ENCODE measurements at regions not wholly inside any gene's neighbourhood (a gene's known extent, or its start where the extent isn't known, plus 50 kb on each side); places are given as distances from the start of the nearest gene placed in this dataset.
A peak's percentile ranks its signal among the peaks of the same experiment; 100 is the strongest.
"Not testable (repeated sequence)": the region's sequence is repeated elsewhere in the genome, so short reads cannot be mapped to it uniquely, and the experiment has no call there.

DNA sequence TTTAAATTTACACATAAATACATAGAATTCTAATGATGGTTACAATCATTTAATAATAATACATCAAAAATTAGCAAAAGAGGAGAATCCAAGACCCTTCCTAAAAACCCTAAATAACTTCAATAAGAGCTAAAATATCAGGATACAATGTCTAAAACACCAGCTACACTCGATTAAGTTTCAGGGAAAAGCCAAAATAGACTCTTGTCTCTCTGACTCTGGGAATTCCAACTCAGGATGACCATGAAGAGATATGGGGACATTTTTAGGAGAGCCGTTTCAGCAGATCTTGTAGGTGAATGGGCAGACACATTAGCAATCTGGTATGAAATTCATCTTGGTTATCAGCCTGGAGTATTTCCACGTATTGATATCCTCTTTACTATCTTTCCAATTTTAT, 193.3 kb upstream of the NR3C1 start:
- no peak for DNase-seq
- H3K36me3 Mint-ChIP-seq (ENCODE audit: low read depth), result no peaks in the 10 kb centered on the region
- no peak overlapping the region for H3K4me3 Mint-ChIP-seq
- intact Hi-C loops (cut with micrococcal nuclease), result no loop called here
- no peaks in the 10 kb centered on the region for H3K27me3 Mint-ChIP-seq (ENCODE audit: low read depth)
- H3K4me1 Mint-ChIP-seq (ENCODE audit: low read depth), result peaks cover 4% of the 10 kb centered on the region
- no peak overlapping the region for H3K27ac Mint-ChIP-seq
- CTCF ChIA-PET, result no interaction called here
- no peaks in the 10 kb centered on the region for H3K9me3 Mint-ChIP-seq

DNA sequence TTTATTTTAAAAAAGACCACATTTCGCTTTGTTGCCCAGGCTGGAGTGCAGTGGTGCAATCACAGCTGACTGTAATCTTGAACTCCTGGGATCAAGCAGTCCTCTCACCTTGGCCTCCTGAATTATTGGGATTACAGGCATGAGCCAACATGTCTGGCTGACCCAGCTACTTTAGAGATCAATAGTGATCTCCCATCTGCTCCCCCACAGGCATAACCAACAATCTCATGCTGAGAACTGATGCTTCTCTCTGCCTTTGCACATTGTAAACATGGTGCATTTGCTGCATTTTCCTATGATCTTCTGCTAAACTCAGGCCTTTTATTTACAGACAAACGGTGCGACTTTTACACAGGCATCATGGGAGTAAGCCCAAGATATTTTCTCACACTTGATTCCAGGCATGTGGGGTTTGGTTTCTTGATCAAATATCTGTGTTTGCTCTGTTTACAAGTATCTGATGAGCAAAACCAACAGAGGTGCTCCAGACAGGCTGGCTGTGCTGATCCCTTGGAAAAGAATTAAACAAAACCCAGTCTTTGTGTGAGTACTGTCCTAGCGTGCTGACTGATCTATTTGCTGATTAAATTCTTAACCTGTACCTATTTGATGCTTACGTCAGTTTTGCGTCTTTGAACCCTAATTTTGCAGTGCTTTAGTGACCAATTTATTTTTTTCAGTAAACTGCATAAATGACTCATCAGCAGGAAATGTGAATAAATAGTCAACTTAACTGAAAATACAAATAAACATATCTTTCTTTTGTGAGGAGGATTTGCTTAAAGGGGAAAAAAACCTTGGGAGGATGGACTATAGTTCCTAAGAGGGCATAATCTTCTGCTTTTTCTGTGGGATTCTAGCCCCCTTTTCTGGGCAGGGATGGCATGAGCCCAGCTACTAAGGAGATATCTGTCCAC, 191.7 kb upstream of the NR3C1 start:
- CTCF ChIA-PET, result no interaction called here
- H3K27me3 Mint-ChIP-seq (ENCODE audit: low read depth), result no peaks in the 10 kb centered on the region
- peaks cover 4% of the 10 kb centered on the region for H3K4me1 Mint-ChIP-seq (ENCODE audit: low read depth)
- H3K4me3 Mint-ChIP-seq, result no peak overlapping the region
- intact Hi-C loops (cut with micrococcal nuclease), result no loop called here
- H3K9me3 Mint-ChIP-seq, result no peaks in the 10 kb centered on the region
- H3K36me3 Mint-ChIP-seq (ENCODE audit: low read depth), result no peaks in the 10 kb centered on the region
- H3K27ac Mint-ChIP-seq, result no peak overlapping the region
- no peak for DNase-seq

DNA sequence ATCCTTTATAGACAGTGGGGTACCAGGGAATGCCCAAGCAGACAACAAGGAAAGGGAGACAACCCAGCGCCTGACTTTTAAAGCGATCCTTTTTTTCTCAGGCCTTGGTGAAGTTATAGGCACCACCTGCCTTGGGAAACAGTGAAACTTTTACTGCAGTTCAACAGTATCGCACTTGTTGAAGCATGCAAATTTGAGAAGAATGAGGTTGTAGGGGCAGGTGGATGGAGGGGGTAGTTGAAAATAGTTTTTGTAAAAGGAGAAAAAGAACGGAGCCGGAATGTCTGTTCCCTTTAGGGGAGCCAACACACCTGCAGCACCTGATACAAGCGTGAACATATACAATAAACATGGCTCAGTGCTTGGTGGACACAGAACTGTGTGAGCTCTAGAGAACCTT, 190.2 kb upstream of the NR3C1 start:
- Mint-ChIP-seq H3K4me3 (no peak overlapping the region), H3K36me3 (ENCODE audit: low read depth) (no peaks in the 10 kb centered on the region), H3K9me3 (no peaks in the 10 kb centered on the region), H3K27me3 (ENCODE audit: low read depth) (no peaks in the 10 kb centered on the region), H3K27ac (no peak overlapping the region), H3K4me1 (ENCODE audit: low read depth) (peaks cover 8% of the 10 kb centered on the region)
- intact Hi-C loops (cut with micrococcal nuclease), result no loop called here
- CTCF ChIA-PET, result no interaction called here
- DNase-seq, result no peak

DNA sequence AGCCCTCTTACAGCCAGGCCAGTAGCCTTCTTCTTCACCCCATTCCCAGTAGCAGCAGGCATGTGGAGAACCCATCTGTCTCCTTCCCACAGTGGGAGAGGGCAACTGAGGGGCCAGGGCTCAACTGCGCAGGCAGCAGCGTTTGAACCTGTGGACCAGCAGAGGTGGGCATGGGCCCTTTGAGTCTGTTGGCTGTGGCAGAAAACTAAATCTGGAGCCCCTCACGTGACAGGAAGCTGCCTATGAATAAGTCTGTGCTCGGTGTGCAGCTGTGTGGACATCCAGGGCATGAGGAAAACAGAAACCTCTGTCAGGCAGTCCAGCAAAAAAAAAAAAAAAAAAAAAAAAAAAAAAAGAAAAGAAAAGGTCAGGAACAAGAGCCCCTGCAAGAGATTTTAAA, 189.2 kb upstream of the NR3C1 start:
- Mint-ChIP-seq H3K36me3 (ENCODE audit: low read depth) (no peaks in the 10 kb centered on the region), H3K27ac (no peak overlapping the region), H3K4me1 (ENCODE audit: low read depth) (peaks cover 13% of the 10 kb centered on the region), H3K27me3 (ENCODE audit: low read depth) (no peaks in the 10 kb centered on the region), H3K9me3 (no peaks in the 10 kb centered on the region), H3K4me3 (no peak overlapping the region)
- intact Hi-C loops (cut with micrococcal nuclease), result no loop called here
- CTCF ChIA-PET, result no interaction called here
- peak; percentile 12 for DNase-seq

DNA sequence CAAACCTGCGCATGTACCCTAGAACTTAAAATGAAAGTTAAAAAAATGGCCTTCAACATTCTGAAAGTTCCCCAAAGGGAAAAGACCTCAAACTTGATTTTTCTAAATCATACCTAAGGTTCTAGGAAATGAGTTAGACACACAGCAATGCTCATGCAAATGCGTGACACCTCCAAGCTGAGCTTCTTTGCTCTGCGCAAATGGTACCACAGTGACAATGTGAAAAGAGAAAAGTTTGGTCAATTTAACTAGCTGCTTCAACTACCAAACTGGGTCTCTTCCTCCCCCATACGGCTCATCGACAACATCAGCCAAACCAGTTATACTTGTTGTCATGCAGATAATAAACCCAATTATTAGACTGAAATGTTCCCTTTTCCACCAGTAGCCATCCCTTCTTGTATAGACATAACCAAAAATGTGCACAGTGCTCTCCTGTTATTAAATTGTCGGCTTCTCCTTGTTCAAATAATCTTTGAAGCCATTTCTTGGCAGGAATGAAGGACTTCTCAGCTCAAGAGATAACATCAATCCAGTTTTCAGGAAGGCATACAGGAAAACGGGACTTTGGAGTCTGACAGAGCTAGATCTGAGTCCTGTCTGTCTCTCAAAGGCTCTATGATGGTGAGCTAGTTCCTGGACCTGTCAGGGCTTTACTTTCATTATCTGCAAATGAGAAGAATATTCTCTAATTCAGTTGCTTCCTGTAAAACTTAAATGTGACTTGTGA, 185.6 kb upstream of the NR3C1 start:
- peaks cover 4% of the 10 kb centered on the region for H3K27me3 Mint-ChIP-seq (ENCODE audit: low read depth)
- no peaks in the 10 kb centered on the region for H3K36me3 Mint-ChIP-seq (ENCODE audit: low read depth)
- no peak for DNase-seq
- intact Hi-C loops (cut with micrococcal nuclease), result no loop called here
- no peaks in the 10 kb centered on the region for H3K9me3 Mint-ChIP-seq
- no peak overlapping the region for H3K4me3 Mint-ChIP-seq
- H3K27ac Mint-ChIP-seq, result no peak overlapping the region
- H3K4me1 Mint-ChIP-seq (ENCODE audit: low read depth), result peaks cover 14% of the 10 kb centered on the region
- CTCF ChIA-PET, result no interaction called here

DNA sequence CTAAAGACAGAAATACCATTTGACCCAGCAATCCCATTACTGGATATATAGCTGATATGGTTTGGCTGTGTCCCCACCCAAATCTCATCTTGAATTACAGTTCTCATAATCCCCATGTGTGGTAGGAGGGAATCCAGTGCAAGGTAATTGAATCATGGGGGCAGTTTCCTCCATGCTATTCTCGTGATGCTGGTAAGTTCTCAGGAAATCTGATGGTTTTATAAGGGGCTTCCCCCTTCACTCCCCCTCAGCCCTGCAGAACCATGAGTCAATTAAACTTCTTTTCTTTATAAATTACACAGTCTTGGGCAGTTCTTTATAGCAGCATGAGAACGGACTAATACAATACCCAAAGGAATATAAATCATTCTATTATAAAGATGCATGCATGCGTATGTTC, 184.6 kb upstream of the NR3C1 start:
- H3K27me3 Mint-ChIP-seq (ENCODE audit: low read depth); H3K36me3 Mint-ChIP-seq (ENCODE audit: low read depth); DNase-seq; H3K4me3 Mint-ChIP-seq; intact Hi-C loops (cut with micrococcal nuclease); H3K27ac Mint-ChIP-seq; H3K9me3 Mint-ChIP-seq: not testable (repeated sequence)
- CTCF ChIA-PET, result interaction anchor here (0.6 kb wide), 1 partner anchor 294 kb away, joined by 5 read pairs; no protein-coding TSS in a partner anchor
- H3K4me1 Mint-ChIP-seq (ENCODE audit: low read depth), result peaks cover 16% of the 10 kb centered on the region

DNA sequence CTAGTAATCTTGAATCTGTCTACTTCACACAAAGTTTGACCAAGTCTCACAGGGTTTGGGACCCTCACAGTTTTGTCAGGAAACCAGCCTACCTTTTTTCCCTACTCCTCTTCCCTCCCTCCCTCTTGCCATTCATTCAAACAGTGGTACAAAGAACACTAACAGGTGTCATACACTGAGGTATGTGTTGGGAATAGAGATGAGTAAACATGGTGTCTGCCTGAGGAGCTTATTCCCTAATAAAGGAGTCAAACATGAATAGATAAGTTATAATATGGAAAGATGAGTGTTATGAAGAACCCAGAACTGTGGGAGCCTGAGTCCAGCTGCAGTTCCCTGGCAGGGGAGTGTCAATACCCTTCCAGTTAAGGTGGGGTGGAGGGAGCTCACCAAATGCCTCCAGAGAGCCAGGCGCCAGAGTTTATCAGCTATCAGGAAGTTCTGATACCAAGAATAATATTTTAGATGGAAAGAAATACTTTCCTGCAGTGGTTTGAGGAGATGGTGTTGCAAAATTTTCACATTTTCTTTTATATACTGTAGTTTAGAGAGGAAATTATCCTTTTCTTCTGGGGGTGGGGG, 183.4 kb upstream of the NR3C1 start:
- Mint-ChIP-seq H3K27me3 (ENCODE audit: low read depth) (peaks cover 4% of the 10 kb centered on the region), H3K36me3 (ENCODE audit: low read depth) (no peaks in the 10 kb centered on the region), H3K27ac (no peak overlapping the region), H3K4me1 (ENCODE audit: low read depth) (peaks cover 16% of the 10 kb centered on the region), H3K9me3 (no peaks in the 10 kb centered on the region), H3K4me3 (no peak overlapping the region)
- CTCF ChIA-PET, result no interaction called here
- intact Hi-C loops (cut with micrococcal nuclease), result no loop called here
- DNase-seq, result no peak

DNA sequence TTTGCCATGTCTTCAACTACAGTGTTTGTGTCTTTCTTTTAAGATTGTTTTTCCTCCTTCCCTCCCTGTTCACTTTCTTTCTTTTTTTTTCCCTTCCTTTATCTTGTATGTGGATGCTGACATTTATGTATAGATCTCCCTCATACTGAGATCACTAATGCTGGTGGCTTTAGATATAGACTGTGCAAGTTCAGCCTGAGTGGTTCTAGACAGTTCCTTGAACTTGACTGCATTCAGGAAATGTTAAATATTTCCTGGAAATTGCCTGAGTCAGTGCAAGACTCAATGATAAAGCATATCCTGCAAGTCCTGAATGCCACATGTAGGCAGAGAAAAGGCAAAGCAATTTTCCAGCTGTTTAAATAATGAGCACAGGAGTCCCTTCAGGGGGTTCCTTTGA, 182.5 kb upstream of the NR3C1 start:
- DNase-seq, result no peak
- Mint-ChIP-seq H3K27ac (no peak overlapping the region), H3K9me3 (no peaks in the 10 kb centered on the region), H3K4me3 (no peak overlapping the region), H3K27me3 (ENCODE audit: low read depth) (peaks cover 4% of the 10 kb centered on the region), H3K4me1 (ENCODE audit: low read depth) (peaks cover 16% of the 10 kb centered on the region), H3K36me3 (ENCODE audit: low read depth) (no peaks in the 10 kb centered on the region)
- CTCF ChIA-PET, result no interaction called here
- intact Hi-C loops (cut with micrococcal nuclease), result no loop called here

DNA sequence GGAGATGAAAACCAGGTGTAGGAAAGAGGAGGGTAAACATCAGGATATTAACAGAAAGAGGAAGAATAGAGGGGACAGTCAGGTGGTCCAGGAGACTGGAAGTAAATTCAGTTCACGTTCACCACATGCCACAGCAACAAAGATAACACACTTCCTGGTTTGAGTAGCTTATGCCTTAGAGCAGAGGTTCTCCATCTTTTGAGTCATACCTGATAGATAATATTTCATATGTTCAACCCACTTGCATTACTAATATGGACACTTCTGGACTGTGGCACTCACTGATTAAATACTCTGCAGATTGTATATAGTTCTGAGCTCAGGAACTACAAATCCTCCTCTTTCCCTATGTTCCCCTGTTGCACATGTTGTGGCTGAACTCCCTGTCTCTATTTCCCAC, 179.9 kb upstream of the NR3C1 start:
- H3K4me1 Mint-ChIP-seq (ENCODE audit: low read depth), result peaks cover 11% of the 10 kb centered on the region
- no peak overlapping the region for H3K27ac Mint-ChIP-seq
- CTCF ChIA-PET, result no interaction called here

DNA sequence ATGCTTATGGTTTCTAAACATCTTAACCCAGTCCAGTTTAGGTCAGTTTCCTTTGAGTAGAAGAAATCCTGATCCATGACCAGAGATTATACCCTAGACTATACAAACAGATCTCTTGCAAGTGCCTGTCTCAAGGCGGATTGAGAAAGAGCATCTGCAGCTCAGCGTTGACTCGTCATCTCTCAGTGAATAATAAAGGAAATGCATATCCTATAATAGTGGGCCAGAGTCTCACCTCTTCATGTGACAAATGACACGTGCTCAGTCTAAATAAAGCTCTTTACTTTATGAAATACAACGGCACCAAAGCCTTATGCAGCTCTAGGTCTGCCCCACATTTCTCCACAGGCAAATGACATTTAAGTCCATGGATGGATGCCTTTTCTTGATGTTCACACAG, 179.4 kb upstream of the NR3C1 start:
- Mint-ChIP-seq H3K9me3 (no peaks in the 10 kb centered on the region), H3K27me3 (ENCODE audit: low read depth) (peaks cover 4% of the 10 kb centered on the region), H3K4me3 (no peak overlapping the region), H3K27ac (no peak overlapping the region), H3K4me1 (ENCODE audit: low read depth) (peaks cover 7% of the 10 kb centered on the region), H3K36me3 (ENCODE audit: low read depth) (no peaks in the 10 kb centered on the region)
- intact Hi-C loops (cut with micrococcal nuclease), result no loop called here
- DNase-seq, result no peak
- CTCF ChIA-PET, result no interaction called here

More for the DNA sequence above, 179.9 kb upstream of the NR3C1 start:
- DNase-seq, result no peak
- no peak overlapping the region for H3K4me3 Mint-ChIP-seq
- H3K36me3 Mint-ChIP-seq (ENCODE audit: low read depth), result no peaks in the 10 kb centered on the region
- intact Hi-C loops (cut with micrococcal nuclease), result no loop called here
- H3K9me3 Mint-ChIP-seq, result no peaks in the 10 kb centered on the region
- peaks cover 4% of the 10 kb centered on the region for H3K27me3 Mint-ChIP-seq (ENCODE audit: low read depth)

DNA sequence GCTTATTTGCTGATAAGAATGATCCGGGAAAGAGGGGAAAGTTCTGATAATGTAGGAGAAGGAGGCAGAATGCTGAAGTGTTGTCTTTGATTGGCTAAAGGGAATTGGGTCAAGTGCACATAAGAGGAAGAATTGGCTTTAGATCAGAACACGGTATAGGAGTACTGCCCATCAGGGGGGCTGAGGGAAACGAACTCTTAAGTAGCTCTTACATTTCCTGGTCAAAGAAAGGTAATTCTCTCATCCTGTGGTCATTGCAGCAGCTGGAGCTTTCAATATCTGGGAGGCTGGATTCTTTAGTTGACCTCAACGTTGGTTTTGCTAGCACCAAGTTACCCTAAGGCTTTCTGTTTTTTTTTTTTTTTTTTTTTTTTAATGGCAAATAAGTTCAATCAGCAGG, 178.7 kb upstream of the NR3C1 start:
- intact Hi-C loops (cut with micrococcal nuclease), result no loop called here
- CTCF ChIA-PET, result interaction anchor here (0.8 kb wide), 1 partner anchor 178 kb away, joined by 3 read pairs; the partner anchor contains the start of gene NR3C1
- Mint-ChIP-seq H3K27me3 (ENCODE audit: low read depth) (peaks cover 4% of the 10 kb centered on the region), H3K27ac (no peak overlapping the region), H3K4me1 (ENCODE audit: low read depth) (peaks cover 7% of the 10 kb centered on the region), H3K9me3 (no peaks in the 10 kb centered on the region), H3K4me3 (no peak overlapping the region), H3K36me3 (ENCODE audit: low read depth) (no peaks in the 10 kb centered on the region)
- no peak for DNase-seq

DNA sequence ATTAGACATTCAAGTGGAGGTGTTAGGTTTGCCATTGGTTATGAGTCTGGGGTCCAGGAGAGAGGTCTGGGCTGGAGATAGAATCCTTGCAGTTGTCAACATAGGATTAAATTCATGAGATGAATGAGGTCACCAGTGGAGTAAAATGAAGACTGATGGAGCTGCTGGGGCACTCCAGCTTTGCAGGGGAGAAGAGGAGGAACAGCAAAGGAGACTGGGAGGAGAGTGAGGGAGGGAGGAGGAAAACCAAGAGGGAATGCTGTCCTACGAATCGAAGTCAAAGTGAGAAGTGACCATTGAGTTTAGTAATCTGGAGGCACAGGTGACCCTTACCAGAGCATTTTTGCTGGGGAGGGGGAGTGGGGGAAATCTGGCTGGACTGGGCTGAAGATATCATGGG, 178.2 kb upstream of the NR3C1 start:
- Mint-ChIP-seq H3K4me1 (ENCODE audit: low read depth) (peaks cover 7% of the 10 kb centered on the region), H3K36me3 (ENCODE audit: low read depth) (no peaks in the 10 kb centered on the region), H3K27ac (no peak overlapping the region), H3K4me3 (no peak overlapping the region), H3K9me3 (no peaks in the 10 kb centered on the region), H3K27me3 (ENCODE audit: low read depth) (peaks cover 4% of the 10 kb centered on the region)
- intact Hi-C loops (cut with micrococcal nuclease), result no loop called here
- CTCF ChIA-PET, result interaction anchor here (0.8 kb wide), 1 partner anchor 178 kb away, joined by 3 read pairs; the partner anchor contains the start of gene NR3C1
- no peak for DNase-seq

All from activated naive CD4-positive, alpha-beta T cell treated with anti-CD3 and anti-CD28 coated beads for 36 hours (primary cell).